ENCODE measurements at regions not wholly inside any gene's neighbourhood (a gene's known extent, or its start where the extent isn't known, plus 50 kb on each side); places are given as distances from the start of the nearest gene placed in this dataset.
A peak's percentile ranks its signal among the peaks of the same experiment; 100 is the strongest.

GRCh38 chr7:16033233-16033632 is 346.8 kb upstream of the MEOX2 start:
- Histone ChIP-seq H3K9me3 (no peaks in the 10 kb centered on the region), H3K27ac (peak overlapping the region in 7 of 12 donors; percentile 3 to 66 (median 40)), H3K36me3 (no peaks in the 10 kb centered on the region), H3K4me1 (peaks cover 0 to 26% (median 10%) of the 10 kb centered on the region in 12 donors), H3K27me3 (no peaks in the 10 kb centered on the region), H3K4me3 (no peak overlapping the region)
- WGBS, 4 donors, result 34 to 57% (median 50%) methylated on average over 2 of the region's 2 CpGs
- ATAC-seq (peak; percentile 62 to 87 (median 76)), DNase-seq (no peak)
- intact Hi-C loops (cut with DNase I), result no loop called here
- TF ChIP-seq CTCF (IDR thresholded peaks at IDR 0.05), result no peak
- no peak for TF ChIP-seq POLR2A (IDR thresholded peaks at IDR 0.05)

GRCh38 chr7:16028636-16029035 is 342.2 kb upstream of the MEOX2 start:
- Histone ChIP-seq H3K4me1 (peaks cover 0 to 55% (median 30%) of the 10 kb centered on the region in 12 donors), H3K4me3 (no peak overlapping the region), H3K27ac (peak overlapping the region in 4 of 12 donors; percentile 75 to 79 (median 77)), H3K9me3 (no peaks in the 10 kb centered on the region), H3K27me3 (no peaks in the 10 kb centered on the region), H3K36me3 (no peaks in the 10 kb centered on the region)
- DNase-seq (no peak), ATAC-seq (no peak)
- intact Hi-C loops (cut with DNase I), result no loop called here
- no peak for TF ChIP-seq POLR2A (IDR thresholded peaks at IDR 0.05)
- no peak for TF ChIP-seq CTCF (IDR thresholded peaks at IDR 0.05)
- 63 to 83% (median 71%) methylated on average over 5 of the region's 5 CpGs for WGBS, 4 donors

GRCh38 chr7:16028103-16028502 is 341.6 kb upstream of the MEOX2 start:
- H3K27ac ChIP-seq, result peak overlapping the region; percentile 5 to 79 (median 68)
- no peak overlapping the region for H3K4me3 ChIP-seq
- peaks cover 0 to 54% (median 31%) of the 10 kb centered on the region in 12 donors for H3K4me1 ChIP-seq

GRCh38 chr7:16027396-16027795 is 340.9 kb upstream of the MEOX2 start:
- ATAC-seq (no peak), DNase-seq (no peak)
- peaks cover 0 to 58% (median 31%) of the 10 kb centered on the region in 12 donors for H3K4me1 ChIP-seq
- no peaks in the 10 kb centered on the region for H3K27me3 ChIP-seq
- intact Hi-C loops (cut with DNase I), result no loop called here
- H3K9me3 ChIP-seq, result no peaks in the 10 kb centered on the region
- WGBS, 4 donors, result 66 to 84% (median 75%) methylated on average over 2 of the region's 2 CpGs
- peak overlapping the region in 11 of 12 donors; percentile 5 to 79 (median 68) for H3K27ac ChIP-seq
- no peak overlapping the region for H3K4me3 ChIP-seq
- H3K36me3 ChIP-seq, result no peaks in the 10 kb centered on the region
- TF ChIP-seq CTCF (IDR thresholded peaks at IDR 0.05) (no peak), POLR2A (IDR thresholded peaks at IDR 0.05) (no peak)

More at GRCh38 chr7:16028103-16028502, 341.6 kb upstream of the MEOX2 start:
- intact Hi-C loops (cut with DNase I), result no loop called here
- no peak for DNase-seq
- no peaks in the 10 kb centered on the region for H3K36me3 ChIP-seq
- peak in 2 of 4 donors; percentile 27 to 45 for ATAC-seq
- H3K27me3 ChIP-seq, result no peaks in the 10 kb centered on the region
- no peaks in the 10 kb centered on the region for H3K9me3 ChIP-seq
- TF ChIP-seq POLR2A (IDR thresholded peaks at IDR 0.05), result no peak
- TF ChIP-seq CTCF (IDR thresholded peaks at IDR 0.05), result no peak
- WGBS, 4 donors, result 60 to 65% (median 63%) methylated on average over 2 of the region's 2 CpGs
